HG03342 (cell line): ENCODE measurements at regions not wholly inside any gene's neighbourhood (a gene's known extent, or its start where the extent isn't known, plus 50 kb on each side); places are given as distances from the start of the nearest gene placed in this dataset.

Experiments
- ATAC-seq: cut with Tn5 transposase; IDR thresholded peaks from one replicate; pipeline ENCODE4 v1.9.1; 2021; ENCODE audit warnings: mild to moderate bottlenecking, moderate library complexity; ENCODE audit not compliant: unreplicated experiment

DNA sequence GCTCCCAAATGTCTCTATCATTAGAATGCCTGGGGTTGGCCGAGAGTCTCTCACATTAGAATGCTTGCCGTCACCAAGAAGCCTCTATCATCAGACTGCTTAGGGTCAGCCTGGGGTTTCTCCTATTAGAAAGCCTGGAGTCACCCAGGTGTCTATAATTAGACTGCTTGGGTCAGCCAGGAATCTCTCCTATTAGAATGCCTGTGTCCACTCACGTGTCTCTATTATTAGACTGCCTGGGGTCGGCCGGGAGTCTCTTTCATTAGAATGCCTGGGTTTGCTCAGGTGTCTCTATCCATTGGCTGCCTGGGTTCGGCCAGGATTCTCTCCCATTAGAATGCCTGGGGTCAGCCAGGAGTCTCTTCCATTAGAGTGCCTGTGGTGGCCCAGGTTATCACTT is 1453.1 kb downstream of the UQCRFS1 start:
- ATAC-seq: no peak

DNA sequence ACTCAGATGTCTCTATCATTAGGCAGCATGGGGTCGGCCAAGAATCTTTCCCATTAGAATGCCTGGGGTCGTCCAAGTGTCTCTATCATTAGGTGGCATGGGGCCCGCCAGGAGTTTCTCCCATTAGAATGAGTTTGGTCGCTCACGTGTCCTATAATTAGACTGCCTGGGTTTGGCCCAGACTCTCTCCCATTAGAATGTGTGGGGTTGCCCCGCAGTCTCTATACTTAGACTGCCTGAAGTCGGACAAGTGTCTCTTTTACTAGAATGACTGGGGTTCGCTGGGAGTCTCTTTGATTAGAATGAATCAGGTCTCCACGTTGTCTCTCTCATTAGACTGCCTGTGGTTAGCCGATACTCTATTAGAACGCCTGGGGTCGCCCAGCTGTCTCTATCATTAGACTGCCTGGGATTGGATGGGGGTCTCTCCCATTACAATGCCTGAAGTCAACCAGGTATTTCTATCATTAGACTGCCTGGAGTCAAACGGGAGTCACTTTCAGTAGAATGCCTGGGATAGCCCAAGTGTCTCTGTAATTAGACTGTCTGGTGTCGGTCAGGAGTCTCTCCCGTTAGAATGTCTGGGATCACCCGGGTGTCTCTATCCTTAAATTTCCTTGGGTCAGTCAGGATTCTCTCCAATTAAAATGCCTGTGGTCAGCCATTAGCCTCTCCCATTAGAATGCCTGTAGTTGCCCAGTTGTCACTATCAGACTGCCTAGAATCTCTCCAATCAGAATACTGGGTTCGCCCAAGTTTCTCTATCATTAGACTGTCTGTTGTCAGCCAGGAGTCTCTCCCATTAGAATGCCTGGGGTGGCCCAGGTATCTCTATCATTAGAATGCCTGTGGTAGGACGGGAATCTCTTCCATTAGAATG is 1454.1 kb downstream of the UQCRFS1 start:
- no peak for ATAC-seq

DNA sequence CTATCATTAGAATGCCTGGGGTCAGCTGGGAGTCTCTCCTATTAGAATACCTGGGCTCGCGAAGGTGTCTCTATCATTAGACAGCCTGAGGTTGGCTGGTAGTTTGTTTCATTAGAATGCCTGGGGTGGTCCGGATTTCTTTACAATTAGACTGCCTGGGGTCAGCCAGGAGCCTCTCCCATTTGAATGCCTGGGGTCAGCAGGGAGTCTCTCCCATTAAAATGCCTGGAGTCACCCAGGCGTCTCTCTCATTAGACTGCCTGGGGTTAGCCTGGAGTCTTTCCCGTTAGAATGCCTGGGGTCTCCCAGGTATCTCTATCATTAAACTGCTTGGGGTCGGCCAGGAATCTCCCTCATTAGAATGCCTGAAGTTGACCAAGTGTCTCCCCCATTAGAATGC is 1458.3 kb downstream of the UQCRFS1 start:
- ATAC-seq: no peak

DNA sequence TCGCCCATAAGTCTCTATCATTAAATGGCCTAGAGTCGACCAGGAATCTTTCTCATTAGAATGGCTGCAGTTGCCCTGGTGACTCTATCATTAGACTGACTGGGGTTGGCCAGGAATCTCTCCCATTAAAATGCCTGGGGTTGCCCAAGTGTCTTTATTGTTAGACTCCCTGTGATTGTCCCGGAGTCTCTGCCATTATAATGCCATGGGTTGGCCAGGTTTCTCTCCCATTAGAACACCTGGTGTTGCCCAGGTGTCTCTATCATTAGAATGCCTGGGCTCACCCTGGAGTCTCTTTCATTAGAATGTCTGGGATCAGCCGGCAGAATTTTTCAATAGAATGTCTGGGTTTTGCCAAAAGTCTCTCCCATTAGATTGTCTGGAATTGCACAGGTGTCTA is 1459.3 kb downstream of the UQCRFS1 start:
- ATAC-seq: no peak

GRCh38 chr19:27752530-27753184 is 1460.3 kb downstream of the UQCRFS1 start:
- ATAC-seq: no peak

GRCh38 chr19:27751044-27751391 is 1461.9 kb downstream of the UQCRFS1 start:
- no peak for ATAC-seq

GRCh38 chr19:27750391-27751043 is 1462.4 kb downstream of the UQCRFS1 start:
- ATAC-seq: no peak

- no peak for ATAC-seq
Observed at GRCh38 chr19:27748551-27749152, 1464.3 kb downstream of the UQCRFS1 start.

- ATAC-seq: no peak
Observed at GRCh38 chr19:27746691-27747380, 1466.1 kb downstream of the UQCRFS1 start.

DNA sequence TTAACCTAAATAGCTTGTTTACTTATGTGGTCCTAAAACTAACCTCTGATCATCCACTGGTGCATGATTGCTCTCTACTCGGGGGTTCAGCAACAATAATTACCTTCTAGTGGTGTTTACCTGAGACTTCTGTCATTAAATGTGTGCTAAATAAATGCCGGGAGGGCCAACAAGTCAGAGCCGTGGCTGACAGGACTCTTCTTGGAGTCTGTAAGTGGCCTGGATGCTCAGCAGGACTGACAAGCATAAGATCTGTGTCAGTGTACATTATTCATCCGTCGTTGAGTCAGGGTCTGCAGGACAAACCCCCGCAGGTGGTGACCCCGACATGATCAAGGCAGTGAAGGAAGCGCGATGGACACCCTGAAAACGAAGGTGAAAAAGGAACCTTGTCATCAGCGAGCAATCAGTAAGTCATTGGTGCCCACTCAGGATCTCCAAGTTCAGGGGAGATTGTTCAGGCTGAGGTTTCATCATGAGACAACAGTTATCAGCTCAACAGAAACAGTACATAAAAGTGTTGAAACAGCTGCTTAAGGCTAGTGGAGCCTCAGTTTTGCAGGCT is 1466.9 kb downstream of the UQCRFS1 start:
- ATAC-seq: no peak

GRCh38 chr19:27744926-27745768 is 1467.8 kb downstream of the UQCRFS1 start:
- no peak for ATAC-seq

DNA sequence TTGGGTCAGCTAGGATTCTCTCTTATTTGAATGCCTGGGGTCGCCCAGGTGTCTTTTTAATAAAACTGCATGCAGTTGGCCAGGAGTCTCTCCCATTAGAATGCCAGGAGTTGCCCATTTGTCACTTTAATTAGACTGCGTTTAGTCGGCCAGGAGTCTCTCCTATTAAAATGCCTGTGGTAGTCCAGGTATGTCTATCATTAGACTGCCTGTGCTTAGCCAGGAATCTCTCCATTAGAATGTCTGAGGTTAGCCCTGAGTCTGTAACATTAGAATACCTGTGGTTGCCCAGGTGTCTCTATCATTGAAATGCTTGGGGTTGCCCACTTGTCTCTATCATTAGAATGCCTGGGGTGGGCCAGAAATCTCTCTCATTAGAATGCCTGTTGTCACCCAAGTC is 1470.9 kb downstream of the UQCRFS1 start:
- no peak for ATAC-seq

GRCh38 chr19:27741236-27741635 is 1471.7 kb downstream of the UQCRFS1 start:
- no peak for ATAC-seq

DNA sequence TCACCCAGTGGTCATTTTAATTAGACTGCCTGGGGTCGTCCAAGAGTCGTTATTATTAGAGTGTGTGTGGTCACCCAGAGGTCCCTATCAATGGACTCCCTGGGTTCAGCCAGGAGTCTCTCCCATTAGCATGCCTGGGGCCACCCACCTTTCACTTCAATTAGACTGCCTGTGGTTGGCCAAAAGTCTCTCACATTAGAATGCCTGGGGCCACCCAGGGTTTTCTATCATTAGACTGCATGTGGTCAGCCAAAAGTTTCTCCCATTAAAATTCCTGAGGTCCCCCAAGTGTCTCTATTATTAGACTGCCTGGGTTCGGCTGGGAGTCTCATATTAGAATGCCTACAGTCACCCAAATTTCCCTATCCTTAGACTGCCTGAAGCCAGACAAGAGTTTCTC is 1472.6 kb downstream of the UQCRFS1 start:
- ATAC-seq: no peak

DNA sequence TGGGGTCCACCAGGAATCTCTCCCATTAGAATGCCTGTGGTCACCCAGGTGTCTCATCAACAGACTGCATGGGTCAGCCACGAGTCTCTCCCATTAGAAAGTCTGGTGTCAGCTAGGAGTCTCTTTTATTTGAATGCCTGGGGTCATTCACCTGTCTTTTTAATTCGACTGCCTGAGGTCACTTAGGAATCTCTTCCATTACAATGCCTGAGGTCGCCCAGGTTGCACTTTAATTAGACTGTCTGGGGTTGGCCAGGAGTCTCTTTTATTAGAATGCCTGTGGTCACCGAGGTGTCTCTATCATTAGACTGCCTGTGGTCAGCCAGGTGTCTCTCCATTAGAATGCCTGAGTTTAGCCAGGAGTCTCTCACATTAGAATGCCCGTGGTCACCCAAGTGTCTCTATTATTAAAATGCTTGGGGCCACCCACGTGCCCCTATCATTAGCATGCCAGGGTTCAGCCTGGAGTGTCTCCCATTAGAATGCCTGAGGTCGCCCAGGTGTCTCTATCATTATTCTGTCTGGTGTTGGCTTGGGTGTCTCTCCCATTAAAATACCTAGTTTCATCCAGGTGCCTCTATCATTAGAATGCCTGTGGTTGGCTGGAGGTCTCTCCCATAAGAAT is 1474.3 kb downstream of the UQCRFS1 start:
- no peak for ATAC-seq

DNA sequence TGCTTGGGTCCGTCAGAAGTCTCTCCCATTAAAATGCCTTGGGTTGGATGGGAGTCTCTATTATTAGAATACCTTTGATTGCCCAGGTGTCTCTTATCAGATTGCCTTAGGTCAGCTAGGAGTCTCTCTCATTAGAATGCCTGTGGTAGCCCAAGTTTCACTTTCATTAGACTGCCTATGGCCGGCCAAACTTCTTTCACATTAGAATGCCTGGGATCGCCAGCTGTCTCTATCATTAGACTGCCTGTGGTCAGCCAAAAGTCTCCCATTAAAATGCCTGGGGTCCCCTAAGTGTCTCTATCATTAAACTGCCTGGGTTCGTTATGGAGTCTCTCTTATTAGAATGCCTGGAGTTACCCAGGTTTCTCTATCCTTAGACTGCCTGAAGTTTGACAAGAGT is 1476.7 kb downstream of the UQCRFS1 start:
- no peak for ATAC-seq

DNA sequence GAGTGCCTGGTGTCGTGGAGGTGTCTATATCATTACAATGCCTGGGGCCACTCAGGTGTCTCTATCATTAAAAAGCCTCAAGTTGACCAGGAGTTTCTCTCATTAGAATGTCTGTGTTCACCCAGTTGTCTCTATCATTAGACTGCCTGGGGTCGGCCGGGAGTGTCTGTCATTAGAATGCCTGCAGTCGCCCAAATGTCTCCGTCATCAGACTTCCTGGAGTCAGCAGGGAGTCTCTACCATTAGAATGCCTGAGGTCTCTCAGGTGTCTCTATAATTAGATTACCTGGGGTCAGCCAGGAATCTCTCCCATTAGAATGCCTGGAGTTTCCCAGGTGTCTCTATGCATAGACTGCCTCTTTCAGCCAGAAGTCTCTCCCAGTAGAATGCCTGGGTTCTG is 1477.6 kb downstream of the UQCRFS1 start:
- no peak for ATAC-seq

DNA sequence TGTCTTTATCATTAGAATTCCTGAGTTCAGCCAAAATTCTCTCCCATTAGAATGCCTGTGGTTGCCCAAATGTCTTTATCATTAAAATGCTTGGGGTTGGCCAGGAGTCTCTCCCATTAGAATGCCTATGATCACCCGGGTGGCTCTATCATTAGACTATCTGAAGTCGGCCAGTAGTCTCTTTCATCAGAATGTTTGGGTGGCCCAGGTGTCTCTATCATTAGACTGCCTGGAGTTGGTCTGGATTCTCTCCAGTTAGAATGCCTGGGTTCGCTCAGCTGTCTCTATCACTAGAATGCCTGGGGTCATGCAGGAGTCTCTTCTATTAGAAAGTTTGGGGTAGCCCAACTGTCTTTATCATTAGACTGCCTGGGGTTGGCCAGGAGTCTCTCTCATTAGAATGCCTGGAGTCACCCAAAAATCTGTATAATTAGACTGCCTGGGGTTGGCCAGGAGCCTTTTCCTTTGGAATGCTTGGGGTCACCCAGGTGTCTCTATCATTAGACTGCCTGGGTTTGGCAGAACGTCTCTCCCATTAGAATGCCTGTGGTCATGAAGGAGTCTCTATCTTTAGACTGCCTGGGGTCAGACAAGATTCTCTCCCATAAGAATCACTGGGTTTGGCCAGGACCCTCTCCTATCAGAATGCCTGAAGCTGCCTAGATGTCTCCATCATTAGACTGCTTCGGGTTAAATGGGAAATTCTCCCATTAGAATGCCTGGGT is 1478.3 kb downstream of the UQCRFS1 start:
- ATAC-seq: no peak
